ENCODE measurements at regions not wholly inside any gene's neighbourhood (a gene's known extent, or its start where the extent isn't known, plus 50 kb on each side); places are given as distances from the start of the nearest gene placed in this dataset.

GRCh38 chr6:98335594-98335993 is 498.8 kb upstream of the POU3F2 start:
- Histone ChIP-seq H3K4me3 (no peak overlapping the region), H3K36me3 (no peaks in the 10 kb centered on the region), H3K27me3 (no peaks in the 10 kb centered on the region), H3K27ac (no peak overlapping the region), H3K4me1 (no peaks in the 10 kb centered on the region), H3K9me3 (no peaks in the 10 kb centered on the region)
- ATAC-seq: no peak
- no peak for TF ChIP-seq POLR2A (IDR thresholded peaks at IDR 0.05)
- no peak for TF ChIP-seq EP300 (IDR thresholded peaks at IDR 0.05)
- TF ChIP-seq POLR2AphosphoS5 (IDR thresholded peaks at IDR 0.05): no peak
- TF ChIP-seq, protein P1, sequence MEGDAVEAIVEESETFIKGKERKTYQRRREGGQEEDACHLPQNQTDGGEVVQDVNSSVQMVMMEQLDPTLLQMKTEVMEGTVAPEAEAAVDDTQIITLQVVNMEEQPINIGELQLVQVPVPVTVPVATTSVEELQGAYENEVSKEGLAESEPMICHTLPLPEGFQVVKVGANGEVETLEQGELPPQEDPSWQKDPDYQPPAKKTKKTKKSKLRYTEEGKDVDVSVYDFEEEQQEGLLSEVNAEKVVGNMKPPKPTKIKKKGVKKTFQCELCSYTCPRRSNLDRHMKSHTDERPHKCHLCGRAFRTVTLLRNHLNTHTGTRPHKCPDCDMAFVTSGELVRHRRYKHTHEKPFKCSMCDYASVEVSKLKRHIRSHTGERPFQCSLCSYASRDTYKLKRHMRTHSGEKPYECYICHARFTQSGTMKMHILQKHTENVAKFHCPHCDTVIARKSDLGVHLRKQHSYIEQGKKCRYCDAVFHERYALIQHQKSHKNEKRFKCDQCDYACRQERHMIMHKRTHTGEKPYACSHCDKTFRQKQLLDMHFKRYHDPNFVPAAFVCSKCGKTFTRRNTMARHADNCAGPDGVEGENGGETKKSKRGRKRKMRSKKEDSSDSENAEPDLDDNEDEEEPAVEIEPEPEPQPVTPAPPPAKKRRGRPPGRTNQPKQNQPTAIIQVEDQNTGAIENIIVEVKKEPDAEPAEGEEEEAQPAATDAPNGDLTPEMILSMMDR (IDR thresholded peaks at IDR 0.05): no peak

DNA sequence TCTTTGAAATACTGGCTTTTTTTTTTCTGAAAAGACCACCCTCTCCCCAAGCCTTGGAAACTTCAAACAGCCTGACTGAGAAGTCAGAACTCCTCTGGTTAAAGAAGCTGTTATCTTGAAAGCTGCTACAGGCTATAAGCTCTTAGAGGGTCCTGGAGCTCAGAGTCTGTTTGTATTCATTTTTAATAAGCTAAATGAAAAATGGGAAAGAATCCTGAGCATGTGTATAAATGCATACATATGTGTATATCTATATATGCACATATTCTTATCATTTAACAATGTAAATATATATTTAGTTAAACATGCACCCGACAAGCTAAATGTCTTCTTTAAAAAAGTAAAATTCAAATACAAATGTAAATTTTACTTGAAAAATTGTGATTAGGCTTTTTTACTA is 494.9 kb upstream of the POU3F2 start:
- WGBS, 2 donors (ENCODE audit: low coverage in 1 of 2): 38 to 95% methylated on average over 1 of the region's 1 CpG
- Histone ChIP-seq H3K27ac (no peak overlapping the region), H3K27me3 (no peaks in the 10 kb centered on the region), H3K4me3 (no peak overlapping the region), H3K4me1 (no peaks in the 10 kb centered on the region), H3K9me3 (no peaks in the 10 kb centered on the region), H3K36me3 (no peaks in the 10 kb centered on the region)
- TF ChIP-seq EP300 (IDR thresholded peaks at IDR 0.05): no peak
- TF ChIP-seq POLR2A (IDR thresholded peaks at IDR 0.05): no peak
- no peak for TF ChIP-seq POLR2AphosphoS5 (IDR thresholded peaks at IDR 0.05)
- TF ChIP-seq, protein P1 (IDR thresholded peaks at IDR 0.05): no peak
- no peak for ATAC-seq

GRCh38 chr6:98343004-98343403 is 491.4 kb upstream of the POU3F2 start:
- no peaks in the 10 kb centered on the region for H3K4me1 ChIP-seq
- ATAC-seq: no peak
- no peaks in the 10 kb centered on the region for H3K36me3 ChIP-seq
- H3K4me3 ChIP-seq: no peak overlapping the region
- TF ChIP-seq POLR2A (IDR thresholded peaks at IDR 0.05) (no peak), EP300 (IDR thresholded peaks at IDR 0.05) (no peak), POLR2AphosphoS5 (IDR thresholded peaks at IDR 0.05) (no peak)
- TF ChIP-seq, protein P1 (IDR thresholded peaks at IDR 0.05): no peak
- H3K9me3 ChIP-seq: no peaks in the 10 kb centered on the region
- H3K27me3 ChIP-seq: no peaks in the 10 kb centered on the region
- H3K27ac ChIP-seq: no peak overlapping the region

DNA sequence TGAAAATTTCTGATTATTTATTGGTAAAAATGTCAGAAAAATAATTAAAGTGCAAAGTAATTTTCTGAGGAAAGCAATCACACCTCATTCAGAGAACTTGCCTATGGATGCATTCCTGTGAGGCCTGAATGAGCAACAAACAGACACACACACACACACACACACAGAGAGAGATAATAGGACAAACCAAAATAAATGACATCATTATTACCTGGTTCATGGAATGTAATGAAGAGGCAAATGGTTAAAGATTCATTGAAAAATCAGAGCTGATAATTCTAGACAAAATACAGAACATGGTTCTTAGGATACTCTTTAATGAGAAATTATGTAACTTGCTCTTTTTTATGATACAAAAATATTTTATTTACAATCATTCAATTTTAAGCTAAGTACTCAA is 490.6 kb upstream of the POU3F2 start:
- no peak for ATAC-seq
- no peaks in the 10 kb centered on the region for H3K4me1 ChIP-seq
- H3K36me3 ChIP-seq: no peaks in the 10 kb centered on the region
- H3K27me3 ChIP-seq: no peaks in the 10 kb centered on the region
- no peaks in the 10 kb centered on the region for H3K9me3 ChIP-seq
- H3K27ac ChIP-seq: no peak overlapping the region
- no peak overlapping the region for H3K4me3 ChIP-seq
- TF ChIP-seq, protein P1 (IDR thresholded peaks at IDR 0.05): no peak

DNA sequence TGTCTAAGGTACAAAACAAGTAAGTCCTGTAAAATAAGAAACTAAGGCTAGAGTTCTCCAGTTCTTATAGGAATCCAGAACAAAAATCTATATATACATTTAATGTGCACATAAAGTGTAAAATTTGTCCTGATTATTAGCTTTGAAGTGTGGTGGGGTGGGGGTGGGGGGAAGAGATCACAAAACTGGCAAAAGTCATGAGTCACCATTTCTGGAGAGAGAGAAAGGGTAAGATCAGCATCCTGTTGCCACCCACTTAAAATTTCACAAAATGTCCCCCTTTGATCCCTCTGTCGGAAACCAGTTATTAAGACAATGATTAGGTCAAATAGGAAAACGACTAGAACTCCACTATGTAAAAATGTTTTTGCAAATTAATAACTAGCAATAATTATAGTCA is 482.0 kb upstream of the POU3F2 start:
- H3K9me3 ChIP-seq: no peaks in the 10 kb centered on the region
- no peak for ATAC-seq
- 66 to 86% methylated on average over 2 of the region's 2 CpGs for WGBS, 2 donors (ENCODE audit: low coverage in 1 of 2)
- H3K36me3 ChIP-seq: no peaks in the 10 kb centered on the region
- H3K27ac ChIP-seq: no peak overlapping the region
- TF ChIP-seq EP300 (IDR thresholded peaks at IDR 0.05) (no peak), POLR2AphosphoS5 (IDR thresholded peaks at IDR 0.05) (no peak), POLR2A (IDR thresholded peaks at IDR 0.05) (no peak)
- TF ChIP-seq, protein P1 (IDR thresholded peaks at IDR 0.05): no peak
- H3K4me1 ChIP-seq: no peaks in the 10 kb centered on the region
- no peaks in the 10 kb centered on the region for H3K27me3 ChIP-seq
- no peak overlapping the region for H3K4me3 ChIP-seq

All from gastroesophageal sphincter (tissue), 4 donors.